ENCODE measurements at regions not wholly inside any gene's neighbourhood (a gene's known extent, or its start where the extent isn't known, plus 50 kb on each side); places are given as distances from the start of the nearest gene placed in this dataset.
"Not testable (repeated sequence)": the region's sequence is repeated elsewhere in the genome, so short reads cannot be mapped to it uniquely, and the experiment has no call there.

DNA sequence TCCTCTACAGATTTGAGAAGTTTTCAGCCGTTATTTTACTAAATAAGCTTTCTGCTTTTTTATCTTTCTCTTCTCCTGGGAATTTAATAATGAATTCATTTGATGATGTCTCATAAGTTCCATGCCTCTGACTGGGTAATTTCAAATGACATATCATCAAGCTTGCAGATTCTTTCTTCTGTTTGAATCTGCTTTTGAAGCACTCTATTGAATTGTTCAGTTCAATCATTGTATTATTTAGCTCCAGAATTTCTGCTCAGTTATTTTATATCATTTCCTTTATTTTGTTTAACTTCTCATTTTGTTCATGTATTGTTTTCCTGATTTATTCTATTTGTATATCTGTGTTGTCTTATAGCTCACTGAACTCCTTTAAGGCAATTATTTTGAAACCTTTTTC is 196.9 kb upstream of the CNTNAP2 start:
- no peak for DNase-seq (ENCODE audit: low read depth in 2 of 2)

DNA sequence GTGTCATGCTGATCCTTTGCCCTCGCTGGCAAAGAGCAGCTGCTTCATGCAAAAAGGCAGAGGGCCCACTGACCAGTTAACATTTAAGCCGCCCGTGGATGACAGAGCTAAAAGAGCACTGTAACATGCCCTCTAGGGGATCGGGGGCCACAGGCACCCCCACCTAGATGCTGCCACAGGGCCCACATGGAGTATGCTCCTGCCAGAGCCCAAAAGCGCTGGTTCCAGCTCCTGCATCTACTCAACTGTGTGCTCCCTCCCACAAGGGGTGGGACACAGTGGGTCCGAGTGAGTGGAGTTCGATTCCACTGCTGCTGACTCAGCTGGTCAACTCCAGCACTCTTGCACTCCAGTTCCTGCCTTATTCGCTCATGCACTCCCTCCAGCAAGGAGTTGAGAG is 199.8 kb upstream of the CNTNAP2 start:
- no peak for DNase-seq (ENCODE audit: low read depth in 2 of 2)

DNA sequence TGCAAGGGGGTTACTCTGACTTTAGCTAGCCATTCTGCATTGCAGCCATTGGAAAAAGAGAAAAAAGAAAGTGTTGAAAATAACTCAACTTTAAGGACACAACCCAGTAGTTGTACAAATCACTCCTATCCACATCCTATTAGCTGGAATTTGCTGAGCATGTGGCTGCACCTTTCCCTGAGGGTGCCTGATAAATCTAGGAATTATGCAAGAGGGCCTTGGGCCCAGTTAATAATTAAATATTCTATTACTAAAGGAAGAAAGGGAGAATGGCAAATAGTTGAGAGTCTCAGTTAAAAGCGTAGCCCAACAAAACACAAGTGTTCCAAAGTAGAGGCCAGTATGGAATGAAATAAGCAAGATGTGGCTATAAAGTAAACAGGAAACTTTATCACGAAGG is 200.9 kb upstream of the CNTNAP2 start:
- DNase-seq (ENCODE audit: low read depth in 2 of 2) = no peak

DNA sequence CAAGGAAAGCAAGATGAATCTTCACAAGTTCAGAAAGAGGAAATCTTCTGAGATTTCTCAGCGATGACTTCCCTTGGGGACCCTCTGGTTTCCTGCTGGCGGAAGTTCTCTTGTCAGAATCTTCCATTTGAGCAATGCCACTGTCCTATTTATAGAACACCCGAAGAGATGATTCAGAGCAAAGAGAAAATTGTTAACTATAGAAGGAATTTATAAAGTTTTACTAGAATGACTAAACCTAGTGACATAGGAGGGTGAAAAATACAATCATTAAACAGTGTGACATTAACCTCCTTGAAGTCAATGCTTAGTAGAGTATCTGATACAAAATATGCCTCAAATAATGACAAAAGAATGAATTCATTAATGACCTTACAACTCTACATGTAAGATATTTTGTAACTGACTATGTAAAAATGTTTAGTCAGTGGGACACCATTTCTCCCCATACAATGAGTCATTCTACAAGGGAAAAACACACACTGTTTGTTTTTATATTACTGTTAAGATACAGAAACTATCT is 206.5 kb upstream of the CNTNAP2 start:
- no peak for DNase-seq (ENCODE audit: low read depth in 2 of 2)

DNA sequence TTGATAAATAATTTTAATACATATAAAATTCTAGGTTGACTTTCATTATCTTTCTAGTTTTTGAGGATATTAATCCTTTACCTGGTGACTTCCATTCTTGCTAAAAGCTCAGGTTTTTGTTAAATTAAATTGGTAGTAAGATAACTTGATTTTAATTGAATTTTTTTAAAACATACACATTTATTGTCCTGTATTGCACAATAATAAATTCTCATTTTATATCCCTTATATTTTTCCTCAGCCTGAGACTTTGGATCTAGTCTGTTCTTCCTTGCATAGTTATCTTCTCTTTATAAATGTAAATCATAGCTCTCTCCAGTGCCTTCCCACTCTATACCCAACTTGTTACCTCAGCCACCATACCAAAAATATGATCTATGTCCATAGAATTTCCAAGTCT is 212.9 kb upstream of the CNTNAP2 start:
- no peak for DNase-seq (ENCODE audit: low read depth in 2 of 2)

DNA sequence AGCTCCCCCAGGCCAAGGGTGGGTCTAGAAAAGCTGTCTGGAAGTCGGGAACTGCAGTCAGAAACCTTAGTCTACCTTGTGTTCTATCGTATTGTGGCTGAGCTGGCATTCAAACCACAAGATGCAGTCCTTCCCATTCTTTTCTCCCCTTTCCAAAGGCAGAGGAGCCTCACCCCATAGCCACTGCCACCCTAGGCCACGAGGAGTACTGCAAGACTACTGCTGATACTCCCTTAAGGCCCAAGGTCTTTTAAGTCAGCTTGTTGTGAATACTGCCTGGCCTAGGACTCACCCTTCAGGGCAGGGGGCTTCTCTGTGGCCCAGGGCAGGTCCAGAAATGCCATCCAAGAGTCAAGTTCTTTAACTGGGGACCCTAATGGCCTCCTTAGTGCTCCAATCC is 214.5 kb upstream of the CNTNAP2 start:
- no peak for DNase-seq (ENCODE audit: low read depth in 2 of 2)

DNA sequence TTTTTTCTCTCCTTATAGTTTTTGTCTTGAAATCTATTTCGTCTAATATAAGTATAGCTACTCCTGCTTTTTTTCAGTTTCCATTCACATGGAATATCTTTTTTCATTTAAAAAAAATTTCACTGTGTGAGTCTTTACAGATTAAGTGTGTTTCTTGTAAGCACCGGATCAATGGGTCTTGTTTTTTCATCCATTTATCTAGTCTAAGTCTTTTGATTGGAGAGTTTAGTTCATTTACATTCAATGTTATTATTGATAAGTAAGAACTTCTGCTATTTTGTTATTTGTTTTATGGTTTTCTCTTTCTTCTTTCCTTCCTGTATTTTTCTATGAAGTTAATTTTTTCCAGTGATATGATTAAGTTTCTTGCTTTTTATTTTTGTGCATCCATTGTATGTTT is 216.7 kb upstream of the CNTNAP2 start:
- no peak for DNase-seq (ENCODE audit: low read depth in 2 of 2)

DNA sequence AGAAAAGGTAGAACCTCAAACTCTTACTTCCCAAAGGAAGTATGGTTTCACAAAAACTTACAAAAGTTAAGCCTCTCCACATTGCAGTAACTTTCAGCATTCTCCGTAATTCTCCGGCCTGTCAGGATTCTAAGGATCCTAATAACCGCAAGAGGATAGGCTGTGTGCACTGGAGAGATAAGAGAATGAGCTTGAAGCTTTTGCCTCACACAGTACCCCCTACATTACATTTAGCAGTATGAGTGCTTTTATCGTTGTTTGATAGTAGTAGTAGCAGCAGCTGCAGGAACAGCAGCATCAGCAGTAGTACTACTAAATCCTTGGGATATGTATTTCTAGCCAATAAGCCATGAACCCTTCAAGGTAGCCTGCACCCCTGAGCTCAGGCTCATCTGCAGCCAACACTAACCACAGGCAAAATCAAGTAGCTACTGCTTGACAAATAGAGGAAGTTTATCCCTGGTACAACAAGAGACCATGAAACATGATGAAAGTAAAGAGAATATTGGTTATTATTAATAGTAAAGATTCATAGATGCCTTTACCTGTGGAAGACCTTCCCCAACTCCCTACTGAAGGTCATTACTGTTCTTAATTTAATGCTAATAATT is 222.6 kb upstream of the CNTNAP2 start:
- DNase-seq (ENCODE audit: low read depth in 2 of 2) = no peak

DNA sequence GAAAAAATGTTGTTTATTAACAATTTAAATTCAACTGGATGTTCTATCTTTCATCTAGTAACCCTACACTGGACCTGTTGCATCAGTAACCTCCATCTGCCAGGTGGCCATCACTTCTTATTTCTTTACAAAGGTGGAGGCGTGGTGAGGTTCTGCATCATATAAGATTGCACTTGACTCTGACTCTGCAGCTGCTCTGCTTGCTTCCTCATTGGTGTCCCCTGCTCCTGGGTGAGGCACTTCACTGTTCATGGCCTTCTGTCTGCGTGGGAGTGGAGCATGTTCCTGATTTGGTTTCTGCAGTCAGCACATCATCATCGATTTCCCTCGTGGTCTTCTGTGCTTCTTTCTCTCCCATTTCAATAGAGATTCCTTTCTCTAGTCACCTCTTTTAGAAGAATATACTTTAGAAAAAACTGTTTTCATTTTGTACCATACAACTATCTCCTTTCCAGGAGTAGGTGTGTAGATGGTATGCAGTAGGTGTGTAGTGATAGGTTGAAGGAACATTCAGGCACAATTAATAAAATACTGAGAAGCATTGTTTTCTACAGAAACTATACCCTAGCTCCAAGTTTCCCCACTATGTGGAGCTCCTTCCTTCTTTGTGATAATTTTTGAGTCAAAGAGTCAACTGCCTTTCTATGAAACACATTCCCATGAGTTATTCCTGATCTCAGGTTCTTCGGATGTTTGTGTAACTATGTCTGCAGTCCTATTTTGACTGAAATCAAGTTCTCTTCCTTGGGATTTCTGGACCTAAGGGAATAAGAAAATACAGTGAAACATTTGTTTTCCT is 231.7 kb upstream of the CNTNAP2 start:
- DNase-seq (ENCODE audit: low read depth in 2 of 2) = no peak

DNA sequence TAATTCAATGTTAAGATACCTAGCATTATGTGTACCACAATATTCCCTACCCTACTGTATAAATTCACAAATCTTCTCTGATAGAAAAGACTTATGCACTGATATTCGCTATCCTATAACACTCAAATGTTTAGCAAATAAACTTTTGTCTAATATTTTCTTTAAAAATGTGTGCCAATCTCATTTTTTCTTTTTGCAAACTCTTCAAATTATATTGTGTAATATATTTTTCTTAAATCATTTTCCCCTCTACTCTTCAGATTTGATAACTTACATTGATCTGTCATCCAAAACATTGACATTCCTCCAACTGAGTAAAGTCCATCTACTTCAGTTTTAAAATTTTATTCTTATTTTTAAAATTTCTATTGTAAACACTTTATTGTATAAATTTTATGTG is 240.2 kb upstream of the CNTNAP2 start:
- no peak for DNase-seq (ENCODE audit: low read depth in 2 of 2)

DNA sequence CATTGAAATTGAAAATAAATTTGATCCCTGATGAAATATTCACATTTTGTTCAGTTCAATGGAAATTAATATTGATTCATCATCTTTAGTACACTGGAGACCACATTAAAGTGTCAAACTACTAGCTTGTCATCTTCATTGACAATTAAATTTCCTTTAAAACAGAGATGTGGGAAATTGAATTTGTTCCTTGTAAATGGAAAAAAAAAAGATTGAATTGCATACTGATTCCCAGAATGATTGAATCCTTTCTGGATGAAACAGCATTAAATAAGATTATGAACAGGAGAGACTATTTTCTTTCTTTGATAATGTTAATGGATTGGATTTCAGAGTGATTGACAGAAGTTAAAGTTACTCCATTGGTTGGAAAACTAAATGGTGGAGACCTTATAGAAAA is 241.3 kb upstream of the CNTNAP2 start:
- DNase-seq (ENCODE audit: low read depth in 2 of 2) = no peak

DNA sequence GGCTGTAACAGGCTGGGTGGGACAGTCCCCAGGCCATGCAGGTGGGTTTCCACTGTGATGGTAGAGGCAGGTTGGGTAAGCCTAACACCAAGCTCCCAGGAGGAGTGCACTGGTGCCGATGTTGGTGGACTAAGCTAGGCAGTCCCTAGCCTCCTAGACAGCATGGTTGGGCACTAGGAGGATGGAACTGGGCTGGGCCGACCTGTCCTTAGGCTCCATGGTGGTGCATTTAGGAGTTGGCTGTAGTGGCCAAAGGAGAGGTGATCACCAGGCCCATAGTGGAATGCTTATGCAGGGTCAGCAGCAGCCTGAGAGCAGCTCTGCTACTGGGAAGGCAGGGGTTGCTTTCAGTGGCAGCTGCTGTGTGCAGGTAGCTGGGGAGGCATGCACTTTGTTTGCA is 247.7 kb upstream of the CNTNAP2 start:
- no peak for DNase-seq (ENCODE audit: low read depth in 2 of 2)

DNA sequence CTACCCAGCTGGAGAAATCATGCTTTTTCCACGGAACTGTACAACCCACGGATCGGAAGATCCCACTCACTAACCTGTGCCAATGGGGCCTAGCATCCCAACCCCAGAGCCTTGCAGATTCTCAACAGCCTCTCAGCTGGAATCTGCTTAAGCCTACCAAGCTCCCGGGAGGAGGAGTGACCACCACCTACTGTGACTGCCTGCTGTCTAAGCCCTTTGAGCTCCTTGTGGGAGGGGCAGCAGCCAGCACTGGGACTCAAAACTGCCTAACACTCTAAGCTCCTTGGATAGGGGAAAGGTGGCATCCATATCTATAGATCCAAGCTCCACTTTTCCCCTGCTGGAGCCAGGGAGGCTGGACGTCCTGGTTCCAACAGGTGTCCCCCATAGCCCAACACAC is 254.4 kb upstream of the CNTNAP2 start:
- no peak for DNase-seq (ENCODE audit: low read depth in 2 of 2)

DNA sequence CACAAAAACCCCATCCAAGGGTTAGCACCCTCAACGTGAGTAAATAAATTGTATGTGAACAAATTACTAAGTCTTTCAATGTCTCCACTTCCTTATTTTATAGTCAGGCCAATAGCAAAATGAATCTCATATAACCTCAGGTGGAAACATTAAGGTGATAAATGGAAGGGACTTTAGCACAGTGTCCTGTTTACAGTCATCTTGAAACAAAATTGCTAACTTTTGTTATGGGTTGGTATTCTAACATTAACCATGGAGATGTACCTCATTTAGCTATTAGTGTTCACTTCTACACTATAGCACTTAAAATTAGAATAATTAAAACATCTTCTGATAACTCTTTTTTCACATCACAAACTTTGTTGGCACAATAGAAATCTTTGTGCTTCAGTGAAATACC is 255.8 kb upstream of the CNTNAP2 start:
- no peak for DNase-seq (ENCODE audit: low read depth in 2 of 2)

DNA sequence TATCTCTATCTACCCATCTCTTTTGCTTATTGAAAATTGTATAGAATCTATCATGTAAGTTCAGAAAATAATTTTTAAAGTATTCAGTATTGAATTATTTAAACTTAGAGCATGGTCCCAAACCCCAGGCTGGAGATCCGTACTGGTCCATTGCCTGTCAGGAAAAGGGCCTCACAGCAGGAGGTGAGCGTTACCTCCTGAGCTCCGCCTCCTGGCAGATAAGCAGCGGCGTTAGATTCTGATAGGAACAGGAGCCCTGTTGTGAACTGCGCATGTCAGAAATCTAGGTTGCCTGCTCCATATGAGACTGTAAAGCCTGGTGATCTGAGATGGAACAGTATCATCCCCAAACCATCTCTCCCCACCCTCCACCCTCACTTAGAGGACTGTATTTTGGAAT is 266.0 kb upstream of the CNTNAP2 start:
- DNase-seq (ENCODE audit: low read depth in 2 of 2) = no peak

DNA sequence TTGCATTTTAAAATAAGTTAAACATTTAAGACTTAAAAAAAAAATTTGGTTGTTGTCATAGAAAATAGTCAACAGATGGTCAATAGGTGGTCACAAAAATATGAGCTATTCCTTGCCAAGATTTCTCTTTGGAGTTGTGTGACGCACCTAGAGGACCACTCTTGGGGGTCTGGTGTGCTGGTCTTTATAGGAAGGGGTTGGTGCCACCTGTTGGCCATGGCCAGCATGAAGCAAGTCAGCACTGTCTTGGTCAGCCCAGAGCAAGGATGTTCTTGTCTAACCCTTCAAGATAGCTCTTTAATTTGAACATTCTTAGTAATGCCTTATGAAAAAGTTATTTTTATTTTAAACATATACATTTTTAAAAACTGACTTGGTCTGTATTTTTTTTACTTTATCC is 267.9 kb upstream of the CNTNAP2 start:
- no peak for DNase-seq (ENCODE audit: low read depth in 2 of 2)

DNA sequence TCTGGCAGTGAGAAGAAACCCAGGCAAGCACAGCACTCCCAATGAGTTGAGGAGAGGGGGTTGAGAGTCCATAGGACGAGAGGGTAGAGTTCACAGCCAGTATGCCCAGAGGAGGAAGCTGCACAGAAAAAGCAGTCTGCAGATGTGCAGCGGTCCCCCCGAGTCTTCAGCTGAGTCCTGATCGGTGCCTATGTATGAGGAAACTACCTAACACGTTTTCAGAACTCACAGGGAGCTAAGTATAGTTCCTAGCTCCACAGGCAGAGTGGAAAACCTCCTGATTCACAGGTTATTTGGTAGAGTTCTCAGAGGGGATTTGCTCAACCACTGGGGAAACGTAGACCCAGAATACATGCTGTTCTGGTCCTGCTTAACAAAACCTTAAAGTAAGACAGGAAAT is 271.3 kb upstream of the CNTNAP2 start:
- no peak for DNase-seq (ENCODE audit: low read depth in 2 of 2)

DNA sequence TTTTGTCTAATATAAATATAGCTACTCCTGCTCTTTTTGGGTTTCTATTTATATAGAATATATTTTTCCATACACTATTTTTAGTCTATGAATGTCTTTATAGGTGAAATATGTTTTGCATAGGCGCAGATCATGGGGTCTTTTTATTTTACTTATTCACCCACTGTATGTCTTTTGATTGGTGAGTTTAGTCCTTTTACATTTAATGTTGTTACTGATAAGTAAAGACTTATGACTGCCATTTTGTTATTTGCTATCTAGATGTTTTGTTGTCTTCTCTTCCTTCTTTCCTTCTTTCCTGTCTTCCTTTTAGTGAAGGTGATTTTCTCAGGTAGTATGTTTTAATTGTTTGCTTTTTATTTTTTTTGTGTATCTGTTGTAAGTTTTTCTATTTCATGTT is 276.8 kb upstream of the CNTNAP2 start:
- no peak for DNase-seq (ENCODE audit: low read depth in 2 of 2)

DNA sequence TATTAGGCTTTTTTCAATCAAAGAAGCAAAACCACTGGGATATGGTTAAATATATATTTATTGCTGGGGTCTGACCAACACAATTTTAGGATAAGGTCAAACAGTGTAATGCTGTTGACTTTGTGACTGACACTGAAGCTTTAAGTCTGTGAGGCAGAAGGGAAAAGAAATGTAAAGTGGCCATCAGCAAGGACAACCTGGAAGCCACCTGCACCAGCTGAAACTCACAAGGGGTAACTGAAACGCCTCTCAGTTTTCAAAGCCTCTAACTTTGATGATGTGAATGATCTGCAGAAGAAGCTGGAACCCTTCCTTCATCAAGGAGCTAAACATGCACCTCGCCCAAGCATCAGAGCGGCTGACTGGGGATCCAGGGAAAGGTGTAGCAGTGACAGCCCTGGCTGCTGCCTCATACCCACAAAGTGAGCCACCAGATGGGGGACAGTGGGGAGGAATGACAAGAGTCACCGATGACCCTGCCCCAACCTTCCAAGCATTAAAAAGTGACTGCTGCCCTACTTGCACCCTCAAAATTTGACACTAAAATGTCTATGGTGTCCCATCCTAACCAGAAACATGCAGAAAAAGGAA is 284.9 kb upstream of the CNTNAP2 start:
- no peak for DNase-seq (ENCODE audit: low read depth in 2 of 2)

DNA sequence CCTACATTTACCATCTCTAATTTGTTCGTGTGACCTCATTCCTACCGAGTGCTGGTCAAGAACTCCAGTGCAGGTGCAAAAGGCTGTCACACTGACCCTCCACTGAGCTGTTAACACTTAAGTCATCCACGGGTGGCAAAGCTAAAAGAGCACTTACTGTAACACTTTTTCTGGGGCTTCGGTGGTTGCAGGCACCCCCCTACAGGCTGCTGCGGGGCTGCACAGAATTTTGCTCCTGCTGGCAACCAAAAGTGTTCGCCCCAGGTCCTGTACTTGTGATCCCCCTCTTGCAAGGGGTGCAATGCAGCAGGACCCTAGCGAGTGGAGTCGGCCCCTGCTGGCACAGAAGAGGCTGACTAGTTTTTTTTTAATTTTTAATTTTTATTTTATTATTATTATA is 298.9 kb upstream of the CNTNAP2 start:
- no peak for DNase-seq (ENCODE audit: low read depth in 2 of 2)

DNA sequence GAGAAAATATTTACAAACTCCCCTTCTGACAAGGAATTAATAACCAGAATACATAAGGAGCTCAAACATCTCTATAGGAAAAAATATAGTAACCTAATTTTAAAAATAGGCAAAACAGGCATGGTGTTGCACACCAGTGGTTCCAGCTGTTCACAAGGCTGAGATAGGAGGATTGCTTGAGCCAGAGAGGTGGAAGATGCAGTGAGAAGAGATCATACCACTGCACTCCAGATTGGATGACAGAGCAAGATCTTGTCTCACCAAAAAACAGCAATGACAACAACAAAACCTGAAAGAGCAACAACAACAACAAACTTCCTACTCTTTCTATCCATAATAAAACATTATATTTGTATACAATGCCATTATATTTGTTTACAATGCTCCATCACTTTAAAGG is 304.4 kb upstream of the CNTNAP2 start:
- DNase-seq (ENCODE audit: low read depth in 2 of 2) = no peak

DNA sequence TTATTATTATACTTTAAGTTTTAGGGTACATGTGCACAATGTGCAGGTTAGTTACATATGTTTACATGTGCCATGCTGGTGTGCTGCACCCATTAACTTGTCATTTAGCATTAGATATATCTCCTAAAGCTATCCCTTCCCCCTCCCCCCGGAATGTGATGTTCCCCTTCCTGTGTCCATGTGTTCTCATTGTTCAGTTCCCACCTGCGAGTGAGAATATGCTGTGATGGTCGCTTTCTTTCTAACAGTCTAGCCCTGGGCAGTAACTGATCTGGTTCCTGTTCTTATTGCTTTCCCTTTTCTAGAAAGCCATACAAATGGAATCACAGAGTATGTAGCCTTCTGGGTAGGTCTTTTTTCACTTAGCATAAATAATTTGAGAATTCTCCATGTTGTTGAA is 311.1 kb upstream of the CNTNAP2 start:
- not testable (repeated sequence) for DNase-seq (ENCODE audit: low read depth in 2 of 2)

DNA sequence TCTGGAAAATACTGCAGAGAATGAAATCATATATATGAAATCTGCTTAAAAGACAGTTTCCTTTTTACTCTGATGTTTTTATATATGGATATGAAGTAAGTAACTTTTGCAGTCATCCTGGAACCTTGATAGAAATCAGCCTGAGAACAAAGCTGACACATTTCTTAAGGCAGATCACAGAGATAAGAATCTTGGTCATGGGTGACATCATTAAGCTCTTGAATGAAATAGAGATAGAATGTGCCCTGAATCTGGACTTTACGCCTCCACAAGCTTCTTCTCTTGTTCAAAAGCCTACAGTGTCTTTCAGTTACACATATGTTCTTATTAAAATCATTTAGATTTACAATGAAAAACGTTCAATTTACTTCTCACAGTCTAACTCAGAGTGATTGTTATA is 319.1 kb upstream of the CNTNAP2 start:
- DNase-seq (ENCODE audit: low read depth in 2 of 2) = no peak

All from activated CD4-positive, alpha-beta T cell treated with anti-CD3 and anti-CD28 coated beads for 24 hours (primary cell).